Liver (tissue), 8 donors: ENCODE measurements at regions not wholly inside any gene's neighbourhood (a gene's known extent, or its start where the extent isn't known, plus 50 kb on each side); places are given as distances from the start of the nearest gene placed in this dataset.
A peak's percentile ranks its signal among the peaks of the same experiment; 100 is the strongest.

ENCODE experiments used
- DNase-seq: peaks from one replicate; pipeline ENCODE4 v3.0.0-alpha.2; 2017; ENCODE audit warnings: low spot score
- H3K27ac ChIP-seq, 2 donors: one replicate each; pipeline ENCODE4 v1.7.0; 2013; ENCODE audit warnings: inconsistent platforms in 2 of 2, low read length in 2 of 2, control low read depth in 1 of 2, low read depth in 1 of 2, mild to moderate bottlenecking in 1 of 2
- H3K27me3 ChIP-seq, 4 donors: one replicate each; pipeline versions ENCODE4 v1.6.1 to v1.7.0; 2013; ENCODE audit warnings: low read length in 3 of 4, inconsistent platforms in 1 of 4, mild to moderate bottlenecking in 1 of 4, moderate library complexity in 1 of 4; ENCODE audit not compliant: control insufficient read depth in 4 of 4, insufficient read depth in 4 of 4
- H3K36me3 ChIP-seq, 4 donors: one replicate each; pipeline versions ENCODE4 v1.6.1 to v1.7.0; 2013; ENCODE audit warnings: low read length in 3 of 4, mild to moderate bottlenecking in 3 of 4, low read depth in 1 of 4, moderate library complexity in 1 of 4; ENCODE audit not compliant: control insufficient read depth in 4 of 4, insufficient read depth in 3 of 4
- H3K4me1 ChIP-seq, 4 donors: one replicate each; pipeline versions ENCODE4 v1.6.1 to v1.7.0; 2013; ENCODE audit warnings: low read length in 3 of 4, mild to moderate bottlenecking in 3 of 4, moderate library complexity in 1 of 4; ENCODE audit not compliant: control insufficient read depth in 4 of 4, insufficient read depth in 4 of 4
- H3K4me3 ChIP-seq, 3 donors: one replicate each; pipeline versions ENCODE4 v1.6.1 to v1.7.0; 2013; ENCODE audit warnings: low read length in 3 of 3, control low read depth in 1 of 3, low read depth in 1 of 3, mild to moderate bottlenecking in 1 of 3
- H3K9ac ChIP-seq, 2 donors: one replicate each; pipeline ENCODE4 v1.7.0; 2013; ENCODE audit warnings: low read length in 2 of 2, mild to moderate bottlenecking in 2 of 2, moderate library complexity in 2 of 2, control low read depth in 1 of 2, low read depth in 1 of 2
- H3K9me3 ChIP-seq, 4 donors: one replicate each; pipeline versions ENCODE4 v1.6.1 to v1.7.0; 2013; ENCODE audit warnings: low read length in 3 of 4; ENCODE audit not compliant: control insufficient read depth in 4 of 4
- EGR1 ChIP-seq, 2 donors: IDR thresholded peaks; 2 replicates each; pipeline ENCODE4 v1.6.1; 2016 to 2018; ENCODE audit warnings: antibody characterized with exemption in 2 of 2, low read depth in 2 of 2
- FOXA1 ChIP-seq: IDR thresholded peaks from 2 replicates; pipeline ENCODE4 v1.6.1; 2016; ENCODE audit warnings: antibody characterized with exemption
- FOXA2 ChIP-seq: IDR thresholded peaks from 2 replicates; pipeline ENCODE4 v1.6.1; 2016; ENCODE audit warnings: antibody characterized with exemption
- GABPA ChIP-seq, 2 donors: IDR thresholded peaks in 1 of 2; conservative IDR thresholded peaks in 1 of 2; 2 replicates each; pipeline ENCODE4 v1.6.1; 2016; ENCODE audit warnings: antibody characterized with exemption in 2 of 2, mild to moderate bottlenecking in 1 of 2, moderate library complexity in 1 of 2
- HNF4A ChIP-seq, 2 donors: conservative IDR thresholded peaks; 2 replicates each; pipeline ENCODE4 v1.6.1; 2016; ENCODE audit warnings: antibody characterized with exemption in 2 of 2, mild to moderate bottlenecking in 2 of 2
- HNF4G ChIP-seq: IDR thresholded peaks from 2 replicates; pipeline ENCODE4 v1.6.1; 2016; ENCODE audit warnings: antibody characterized with exemption
- NR2F2 ChIP-seq: IDR thresholded peaks from 2 replicates; pipeline ENCODE4 v1.6.1; 2016; ENCODE audit warnings: antibody characterized with exemption
- RAD21 ChIP-seq, 2 donors: IDR thresholded peaks; 2 replicates each; pipeline ENCODE4 v1.6.1; 2016; ENCODE audit warnings: antibody characterized with exemption in 2 of 2, mild to moderate bottlenecking in 2 of 2
- RXRA ChIP-seq, 2 donors: IDR thresholded peaks; 2 replicates each; pipeline ENCODE4 v1.6.1; 2017 to 2018; ENCODE audit warnings: antibody characterized with exemption in 2 of 2, mild to moderate bottlenecking in 1 of 2
- SP1 ChIP-seq: IDR thresholded peaks from 2 replicates; pipeline ENCODE4 v1.6.1; 2018; ENCODE audit warnings: antibody characterized with exemption, mild to moderate bottlenecking
- WGBS: extraction: QIAGEN DNeasy Blood & Tissue Kit; methylation state at CpG from one replicate; pipeline ENCODE4 v1.1.7; 2013; 5-methylcytosine and 5-hydroxymethylcytosine counted together
- TF ChIP-seq, protein P1 (sequence below): IDR thresholded peaks from 2 replicates; pipeline ENCODE4 v1.6.1; 2016; ENCODE audit warnings: antibody characterized with exemption
- TF ChIP-seq, protein P2 (sequence below): fragments of 150-350 bp; IDR thresholded peaks from 2 replicates; pipeline ENCODE4 v1.5.1; 2017; ENCODE audit warnings: improper control_type of control experiment, low read depth, low read length; ENCODE audit not compliant: missing input control
- TF ChIP-seq, protein P3 (sequence below): IDR thresholded peaks from 2 replicates; pipeline ENCODE4 v1.6.1; 2016; ENCODE audit warnings: antibody characterized with exemption
- donor health status: healthy.
- donor health status: healthy.
- donor health status: healthy.
- donor health status: healthy.
- donor health status: healthy.

DNA sequence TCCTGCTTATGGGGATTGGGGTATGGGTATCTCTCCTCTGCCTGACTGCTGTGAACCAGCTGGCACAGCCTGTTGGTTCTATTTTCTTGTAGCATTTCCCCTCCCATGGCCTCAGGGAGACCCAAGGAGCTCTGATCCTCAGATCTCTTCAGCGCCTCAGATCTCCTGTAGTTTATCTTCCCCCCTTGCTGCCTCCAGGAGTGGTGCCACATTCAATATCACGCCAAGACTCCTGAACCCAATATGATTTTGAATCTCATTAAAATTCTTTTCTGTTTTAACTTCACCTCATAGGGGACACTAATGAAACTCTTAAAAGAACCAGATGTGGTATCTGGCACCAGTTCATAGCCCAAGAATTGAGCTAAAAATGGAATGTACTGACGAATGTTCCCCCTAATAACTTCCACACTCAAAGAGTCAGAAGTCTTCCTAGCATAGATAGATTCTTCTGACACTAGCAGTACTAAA, 59.6 kb upstream of the LIFR start:
- 66% methylated on average over 3 of the region's 3 CpGs for WGBS
- Histone ChIP-seq H3K27me3 (peaks cover 0 to 3% (median 0%) of the 10 kb centered on the region in 4 donors), H3K27ac (peak overlapping the region in 1 of 2 donors; percentile 50), H3K4me1 (no peaks in the 10 kb centered on the region), H3K9me3 (peaks cover 3 to 12% (median 6%) of the 10 kb centered on the region in 4 donors), H3K36me3 (no peaks in the 10 kb centered on the region), H3K4me3 (no peak overlapping the region), H3K9ac (no peak overlapping the region)
- TF ChIP-seq, protein P1, sequence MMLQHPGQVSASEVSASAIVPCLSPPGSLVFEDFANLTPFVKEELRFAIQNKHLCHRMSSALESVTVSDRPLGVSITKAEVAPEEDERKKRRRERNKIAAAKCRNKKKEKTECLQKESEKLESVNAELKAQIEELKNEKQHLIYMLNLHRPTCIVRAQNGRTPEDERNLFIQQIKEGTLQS: no peak
- peak; percentile 56 for TF ChIP-seq NR2F2
- TF ChIP-seq RAD21 (IDR thresholded peaks at IDR 0.05): peak in 1 of 2 donors; percentile 20
- peak; percentile 9 for TF ChIP-seq SP1
- DNase-seq: no peak

DNA sequence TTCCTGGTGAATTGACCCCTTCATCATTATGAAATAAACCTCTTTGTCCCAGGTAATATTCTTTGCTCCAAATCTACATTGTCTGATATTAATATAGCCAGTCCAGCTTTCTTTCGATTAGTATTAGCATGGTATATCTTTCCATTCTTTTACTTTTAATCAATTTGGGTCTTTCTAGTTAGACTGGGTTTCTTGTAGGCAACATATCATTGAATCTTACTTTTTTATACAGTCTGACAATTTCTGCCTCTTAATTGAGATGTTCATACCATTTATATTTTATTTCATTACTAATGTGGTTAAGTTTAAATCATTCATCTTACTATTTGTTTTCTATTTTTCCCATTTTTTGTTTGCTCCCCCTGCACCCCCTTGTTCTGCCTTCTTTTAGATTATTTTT, 61.7 kb upstream of the LIFR start:
- Histone ChIP-seq H3K36me3 (no peaks in the 10 kb centered on the region), H3K27me3 (peaks cover 0 to 7% (median 2%) of the 10 kb centered on the region in 4 donors), H3K9me3 (peaks cover 3 to 12% (median 6%) of the 10 kb centered on the region in 4 donors), H3K9ac (no peak overlapping the region), H3K27ac (no peak overlapping the region), H3K4me1 (no peaks in the 10 kb centered on the region), H3K4me3 (no peak overlapping the region)
- no peak for DNase-seq
- WGBS: 94% methylated on average over 1 of the region's 1 CpG
- TF ChIP-seq, protein P1: no peak
- TF ChIP-seq HNF4G (no peak), RXRA (IDR thresholded peaks at IDR 0.05) (no peak), FOXA1 (no peak), GABPA (IDR thresholded peaks at IDR 0.05 in 1 of 2, conservative IDR thresholded peaks at IDR 0.05 in 1 of 2) (no peak)
- TF ChIP-seq, protein P2, sequence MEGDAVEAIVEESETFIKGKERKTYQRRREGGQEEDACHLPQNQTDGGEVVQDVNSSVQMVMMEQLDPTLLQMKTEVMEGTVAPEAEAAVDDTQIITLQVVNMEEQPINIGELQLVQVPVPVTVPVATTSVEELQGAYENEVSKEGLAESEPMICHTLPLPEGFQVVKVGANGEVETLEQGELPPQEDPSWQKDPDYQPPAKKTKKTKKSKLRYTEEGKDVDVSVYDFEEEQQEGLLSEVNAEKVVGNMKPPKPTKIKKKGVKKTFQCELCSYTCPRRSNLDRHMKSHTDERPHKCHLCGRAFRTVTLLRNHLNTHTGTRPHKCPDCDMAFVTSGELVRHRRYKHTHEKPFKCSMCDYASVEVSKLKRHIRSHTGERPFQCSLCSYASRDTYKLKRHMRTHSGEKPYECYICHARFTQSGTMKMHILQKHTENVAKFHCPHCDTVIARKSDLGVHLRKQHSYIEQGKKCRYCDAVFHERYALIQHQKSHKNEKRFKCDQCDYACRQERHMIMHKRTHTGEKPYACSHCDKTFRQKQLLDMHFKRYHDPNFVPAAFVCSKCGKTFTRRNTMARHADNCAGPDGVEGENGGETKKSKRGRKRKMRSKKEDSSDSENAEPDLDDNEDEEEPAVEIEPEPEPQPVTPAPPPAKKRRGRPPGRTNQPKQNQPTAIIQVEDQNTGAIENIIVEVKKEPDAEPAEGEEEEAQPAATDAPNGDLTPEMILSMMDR: no peak
- TF ChIP-seq, protein P3, sequence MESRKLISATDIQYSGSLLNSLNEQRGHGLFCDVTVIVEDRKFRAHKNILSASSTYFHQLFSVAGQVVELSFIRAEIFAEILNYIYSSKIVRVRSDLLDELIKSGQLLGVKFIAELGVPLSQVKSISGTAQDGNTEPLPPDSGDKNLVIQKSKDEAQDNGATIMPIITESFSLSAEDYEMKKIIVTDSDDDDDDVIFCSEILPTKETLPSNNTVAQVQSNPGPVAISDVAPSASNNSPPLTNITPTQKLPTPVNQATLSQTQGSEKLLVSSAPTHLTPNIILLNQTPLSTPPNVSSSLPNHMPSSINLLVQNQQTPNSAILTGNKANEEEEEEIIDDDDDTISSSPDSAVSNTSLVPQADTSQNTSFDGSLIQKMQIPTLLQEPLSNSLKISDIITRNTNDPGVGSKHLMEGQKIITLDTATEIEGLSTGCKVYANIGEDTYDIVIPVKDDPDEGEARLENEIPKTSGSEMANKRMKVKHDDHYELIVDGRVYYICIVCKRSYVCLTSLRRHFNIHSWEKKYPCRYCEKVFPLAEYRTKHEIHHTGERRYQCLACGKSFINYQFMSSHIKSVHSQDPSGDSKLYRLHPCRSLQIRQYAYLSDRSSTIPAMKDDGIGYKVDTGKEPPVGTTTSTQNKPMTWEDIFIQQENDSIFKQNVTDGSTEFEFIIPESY: no peak

DNA sequence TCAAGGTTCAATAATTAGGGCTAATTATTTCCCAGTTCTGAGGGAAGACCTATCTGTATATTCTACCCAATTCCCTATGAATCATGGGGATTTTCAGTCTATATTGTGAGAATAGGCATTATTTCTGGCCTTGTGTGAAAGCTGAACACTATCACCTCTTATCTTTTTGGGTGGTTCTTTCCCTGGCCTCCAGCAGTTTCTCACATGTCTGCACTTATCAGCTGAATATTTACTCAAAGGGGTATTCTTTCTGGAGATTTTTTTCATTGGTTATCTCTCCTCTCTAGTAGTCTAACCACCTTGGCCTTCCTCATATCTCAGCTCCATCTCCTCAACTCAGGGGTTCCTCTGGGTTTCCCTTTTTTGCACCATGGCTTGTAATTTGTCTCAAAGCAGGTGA, 64.9 kb upstream of the LIFR start:
- no peak overlapping the region for H3K9ac ChIP-seq
- DNase-seq: no peak
- TF ChIP-seq HNF4G: no peak
- TF ChIP-seq FOXA1: no peak
- TF ChIP-seq, protein P2: no peak
- TF ChIP-seq EGR1 (IDR thresholded peaks at IDR 0.05; ENCODE audit: low read depth in 2 of 2): no peak
- TF ChIP-seq GABPA (IDR thresholded peaks at IDR 0.05 in 1 of 2, conservative IDR thresholded peaks at IDR 0.05 in 1 of 2): no peak
- no peak for TF ChIP-seq NR2F2
- no peak for TF ChIP-seq HNF4A (conservative IDR thresholded peaks at IDR 0.05)
- TF ChIP-seq FOXA2: no peak
- H3K36me3 ChIP-seq: no peaks in the 10 kb centered on the region
- no peak overlapping the region for H3K4me3 ChIP-seq
- H3K9me3 ChIP-seq: peaks cover 3 to 12% (median 6%) of the 10 kb centered on the region in 4 donors
- no peak overlapping the region for H3K27ac ChIP-seq
- H3K4me1 ChIP-seq: no peaks in the 10 kb centered on the region
- H3K27me3 ChIP-seq: peaks cover 0 to 11% (median 0%) of the 10 kb centered on the region in 4 donors
